Muscle of leg (tissue), 3 donors: ENCODE measurements at regions not wholly inside any gene's neighbourhood (a gene's known extent, or its start where the extent isn't known, plus 50 kb on each side); places are given as distances from the start of the nearest gene placed in this dataset.

ENCODE experiments used
- DNase-seq: peaks from one replicate; pipeline ENCODE4 v3.0.0; 2013
- H3K27ac ChIP-seq: one replicate; pipeline ENCODE4 v1.5.1; 2013; ENCODE audit warnings: mild to moderate bottlenecking, low read length, control low read depth
- H3K27me3 ChIP-seq: one replicate; pipeline ENCODE4 v1.6.1; 2013; ENCODE audit warnings: low read length; ENCODE audit not compliant: control insufficient read depth, insufficient read depth
- H3K36me3 ChIP-seq: one replicate; pipeline ENCODE4 v1.6.1; 2013; ENCODE audit warnings: low read length; ENCODE audit not compliant: control insufficient read depth, insufficient read depth
- H3K4me1 ChIP-seq: one replicate; pipeline ENCODE4 v1.6.1; 2013; ENCODE audit warnings: low read length; ENCODE audit not compliant: control insufficient read depth, insufficient read depth
- H3K4me3 ChIP-seq: one replicate; pipeline ENCODE4 v1.5.1; 2013; ENCODE audit warnings: low read length, control low read depth
- H3K9me3 ChIP-seq: replicated peaks from 2 replicates; pipeline ENCODE4 v1.6.1; 2013; ENCODE audit warnings: low read depth, low read length; ENCODE audit not compliant: control insufficient read depth
- WGBS: methylation state at CpG from one replicate; pipeline ENCODE4 v1.1.5; 2013; ENCODE audit warnings: missing lambda C conversion rate; ENCODE audit not compliant: insufficient coverage; 5-methylcytosine and 5-hydroxymethylcytosine counted together

GRCh38 chr10:111515264-111515663 is 438.4 kb downstream of the ADRA2A start:
- 71% methylated on average over 1 of the region's 4 CpGs for WGBS

GRCh38 chr10:111515706-111516105 is 438.9 kb downstream of the ADRA2A start:
- no peak overlapping the region for H3K4me3 ChIP-seq
- H3K27ac ChIP-seq = no peak overlapping the region
- no peaks in the 10 kb centered on the region for H3K4me1 ChIP-seq
- DNase-seq = no peak
- H3K27me3 ChIP-seq = no peaks in the 10 kb centered on the region
- H3K9me3 ChIP-seq = no peaks in the 10 kb centered on the region
- H3K36me3 ChIP-seq = no peaks in the 10 kb centered on the region

More at GRCh38 chr10:111515264-111515663, 438.4 kb downstream of the ADRA2A start:
- Histone ChIP-seq H3K36me3 (no peaks in the 10 kb centered on the region), H3K4me1 (no peaks in the 10 kb centered on the region), H3K27me3 (no peaks in the 10 kb centered on the region), H3K9me3 (no peaks in the 10 kb centered on the region), H3K4me3 (no peak overlapping the region), H3K27ac (no peak overlapping the region)
- DNase-seq = no peak

GRCh38 chr10:111516144-111516543 is 439.3 kb downstream of the ADRA2A start:
- no peaks in the 10 kb centered on the region for H3K27me3 ChIP-seq
- H3K27ac ChIP-seq = no peak overlapping the region
- no peaks in the 10 kb centered on the region for H3K36me3 ChIP-seq
- no peak overlapping the region for H3K4me3 ChIP-seq
- H3K4me1 ChIP-seq = no peaks in the 10 kb centered on the region
- H3K9me3 ChIP-seq = no peaks in the 10 kb centered on the region
- no peak for DNase-seq

- H3K27ac ChIP-seq = no peak overlapping the region
- no peaks in the 10 kb centered on the region for H3K36me3 ChIP-seq
- DNase-seq = no peak
- H3K4me3 ChIP-seq = no peak overlapping the region
- no peaks in the 10 kb centered on the region for H3K4me1 ChIP-seq
- 20% methylated on average over 1 of the region's 1 CpG for WGBS
- no peaks in the 10 kb centered on the region for H3K9me3 ChIP-seq
- H3K27me3 ChIP-seq = no peaks in the 10 kb centered on the region
Measured at GRCh38 chr10:111522141-111522540, 445.3 kb downstream of the ADRA2A start.

- Histone ChIP-seq H3K9me3 (no peaks in the 10 kb centered on the region), H3K36me3 (no peaks in the 10 kb centered on the region), H3K4me1 (no peaks in the 10 kb centered on the region), H3K27me3 (no peaks in the 10 kb centered on the region), H3K4me3 (no peak overlapping the region), H3K27ac (no peak overlapping the region)
- DNase-seq = no peak
- 61% methylated on average over 2 of the region's 2 CpGs for WGBS
Measured at GRCh38 chr10:111522551-111522950, 445.7 kb downstream of the ADRA2A start.

- WGBS = 100% methylated on average over 1 of the region's 2 CpGs
- no peak for DNase-seq
- H3K27me3 ChIP-seq = no peaks in the 10 kb centered on the region
- H3K4me1 ChIP-seq = no peaks in the 10 kb centered on the region
- no peak overlapping the region for H3K27ac ChIP-seq
- H3K9me3 ChIP-seq = no peaks in the 10 kb centered on the region
- no peaks in the 10 kb centered on the region for H3K36me3 ChIP-seq
- no peak overlapping the region for H3K4me3 ChIP-seq
Measured at GRCh38 chr10:111523016-111523415, 446.2 kb downstream of the ADRA2A start.

- no peaks in the 10 kb centered on the region for H3K4me1 ChIP-seq
- no peak overlapping the region for H3K4me3 ChIP-seq
- WGBS = 70% methylated on average over 2 of the region's 3 CpGs
- no peak for DNase-seq
- no peaks in the 10 kb centered on the region for H3K36me3 ChIP-seq
- no peaks in the 10 kb centered on the region for H3K9me3 ChIP-seq
- H3K27me3 ChIP-seq = no peaks in the 10 kb centered on the region
- H3K27ac ChIP-seq = no peak overlapping the region
Measured at GRCh38 chr10:111524134-111524533, 447.3 kb downstream of the ADRA2A start.

- H3K27me3 ChIP-seq = no peaks in the 10 kb centered on the region
- no peak overlapping the region for H3K4me3 ChIP-seq
- H3K36me3 ChIP-seq = no peaks in the 10 kb centered on the region
- no peak overlapping the region for H3K27ac ChIP-seq
- H3K9me3 ChIP-seq = no peaks in the 10 kb centered on the region
- DNase-seq = no peak
- no peaks in the 10 kb centered on the region for H3K4me1 ChIP-seq
Measured at GRCh38 chr10:111525696-111526095, 448.9 kb downstream of the ADRA2A start.

GRCh38 chr10:111531690-111532089 is 454.9 kb downstream of the ADRA2A start:
- no peak overlapping the region for H3K27ac ChIP-seq
- no peak overlapping the region for H3K4me3 ChIP-seq
- H3K27me3 ChIP-seq = no peaks in the 10 kb centered on the region
- no peaks in the 10 kb centered on the region for H3K4me1 ChIP-seq
- peaks cover 2% of the 10 kb centered on the region for H3K9me3 ChIP-seq
- no peaks in the 10 kb centered on the region for H3K36me3 ChIP-seq
- WGBS = 43% methylated on average over 1 of the region's 2 CpGs
- no peak for DNase-seq

- Histone ChIP-seq H3K27ac (no peak overlapping the region), H3K27me3 (no peaks in the 10 kb centered on the region), H3K4me3 (no peak overlapping the region), H3K9me3 (peaks cover 2% of the 10 kb centered on the region), H3K4me1 (no peaks in the 10 kb centered on the region), H3K36me3 (no peaks in the 10 kb centered on the region)
- no peak for DNase-seq
- 60% methylated on average over 1 of the region's 3 CpGs for WGBS
Measured at GRCh38 chr10:111532139-111532538, 455.3 kb downstream of the ADRA2A start.

GRCh38 chr10:111539246-111539645 is 462.4 kb downstream of the ADRA2A start:
- no peaks in the 10 kb centered on the region for H3K9me3 ChIP-seq
- no CpG with 5 or more reads among the region's 2 CpGs for WGBS
- no peak for DNase-seq
- no peaks in the 10 kb centered on the region for H3K36me3 ChIP-seq
- H3K27me3 ChIP-seq = no peaks in the 10 kb centered on the region
- H3K27ac ChIP-seq = no peak overlapping the region
- H3K4me1 ChIP-seq = no peaks in the 10 kb centered on the region
- H3K4me3 ChIP-seq = no peak overlapping the region
